ENCODE measurements at regions not wholly inside any gene's neighbourhood (a gene's known extent, or its start where the extent isn't known, plus 50 kb on each side); places are given as distances from the start of the nearest gene placed in this dataset.
"Not testable (repeated sequence)": the region's sequence is repeated elsewhere in the genome, so short reads cannot be mapped to it uniquely, and the experiment has no call there.

GRCh38 chr1:146478125-146478720, 249.4 kb upstream of the NOTCH2NLA start:
- not testable (repeated sequence) for TF ChIP-seq PHF8 (IDR thresholded peaks at IDR 0.05; ENCODE audit: borderline replicate concordance, low read depth); EP300 (IDR thresholded peaks at IDR 0.05); POLR2A (IDR thresholded peaks at IDR 0.05; ENCODE audit: low read length); PBX3 (IDR thresholded peaks at IDR 0.05); MYC (IDR thresholded peaks at IDR 0.05; ENCODE audit: borderline replicate concordance, low read length); TP53 (CRISPR knock-in tag; IDR thresholded peaks at IDR 0.05); FOXS1 (CRISPR knock-in tag; IDR thresholded peaks at IDR 0.05); BHLHE40 (IDR thresholded peaks at IDR 0.05; ENCODE audit: low read depth, low read length); HOXB5 (CRISPR knock-in tag; IDR thresholded peaks at IDR 0.05); ZFP36 (IDR thresholded peaks at IDR 0.05; ENCODE audit: borderline replicate concordance, partially characterized antibody); ATOH8 (CRISPR knock-in tag; IDR thresholded peaks at IDR 0.05; ENCODE audit: low read depth); CHD4 (IDR thresholded peaks at IDR 0.05; ENCODE audit: borderline replicate concordance)
- peak; percentile 49 for TF ChIP-seq CTCF (IDR thresholded peaks at IDR 0.05)

All from A549 (cell line).